Activated CD8-positive, alpha-beta memory T cell treated with anti-CD3 and anti-CD28 coated beads for 1 hour (primary cell): ENCODE measurements at regions not wholly inside any gene's neighbourhood (a gene's known extent, or its start where the extent isn't known, plus 50 kb on each side); places are given as distances from the start of the nearest gene placed in this dataset.
"Not testable (repeated sequence)": the region's sequence is repeated elsewhere in the genome, so short reads cannot be mapped to it uniquely, and the experiment has no call there.

Experiments used
- DNase-seq, 2 donors: peaks; one replicate each; pipeline ENCODE4 v3.0.0-alpha.2; 2020; ENCODE audit warnings: low read depth in 1 of 2; ENCODE audit errors: extremely low read depth in 1 of 2

DNA sequence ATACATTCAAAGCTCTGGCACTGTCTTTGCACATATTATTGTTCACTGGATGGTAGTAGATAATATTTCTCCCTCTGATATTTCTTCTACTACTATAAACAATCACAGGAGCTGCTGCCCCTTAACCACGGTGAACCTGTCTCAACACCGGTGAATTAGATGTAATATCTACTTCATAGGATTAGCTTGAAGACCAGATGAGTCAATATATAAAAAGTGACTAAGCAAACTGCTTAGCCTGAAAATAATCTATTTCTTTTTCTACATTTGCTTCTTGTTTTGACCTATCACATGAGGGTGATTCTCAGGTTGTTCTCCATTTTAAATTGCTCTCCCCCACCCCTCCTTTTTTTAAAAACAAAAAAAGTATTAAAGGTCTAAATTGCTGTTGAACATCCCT, 645.5 kb downstream of the ANKRD50 start:
- DNase-seq = no peak

DNA sequence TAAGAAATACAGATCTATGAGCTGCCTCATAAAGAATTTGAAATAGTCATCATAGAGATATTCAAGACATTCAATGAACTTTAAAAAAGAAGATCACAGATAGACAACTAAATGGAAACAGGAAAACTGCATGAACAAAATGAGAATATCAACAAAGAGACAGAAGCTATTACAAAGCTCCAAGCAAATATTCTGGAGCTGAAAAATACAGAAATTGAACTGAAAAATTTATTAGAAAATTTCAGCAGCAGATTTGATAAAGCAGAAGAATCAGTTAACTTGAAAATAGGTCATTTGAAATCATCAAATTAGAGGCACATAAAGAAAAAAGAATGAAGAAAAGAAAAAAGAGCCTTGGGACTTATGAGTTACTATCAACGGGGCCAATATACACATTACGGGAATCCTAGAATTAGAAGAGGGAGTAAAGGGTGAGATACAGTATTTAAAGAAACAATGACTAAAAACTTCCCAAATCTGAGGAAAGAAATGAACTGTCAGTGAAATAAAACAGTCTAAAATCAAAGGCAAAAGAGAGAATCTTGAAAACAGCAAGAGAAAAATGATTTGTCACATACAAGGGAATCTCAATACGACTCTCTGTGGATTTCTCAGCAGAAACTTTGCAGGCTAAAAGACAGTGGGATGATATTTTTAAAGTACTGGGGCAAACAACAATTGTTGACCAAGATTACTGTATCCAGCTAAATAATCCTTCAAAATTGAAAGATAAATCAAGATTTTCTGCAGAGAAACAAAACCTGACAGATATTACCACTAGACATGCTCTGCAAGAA, 641.6 kb downstream of the ANKRD50 start:
- DNase-seq = no peak

DNA sequence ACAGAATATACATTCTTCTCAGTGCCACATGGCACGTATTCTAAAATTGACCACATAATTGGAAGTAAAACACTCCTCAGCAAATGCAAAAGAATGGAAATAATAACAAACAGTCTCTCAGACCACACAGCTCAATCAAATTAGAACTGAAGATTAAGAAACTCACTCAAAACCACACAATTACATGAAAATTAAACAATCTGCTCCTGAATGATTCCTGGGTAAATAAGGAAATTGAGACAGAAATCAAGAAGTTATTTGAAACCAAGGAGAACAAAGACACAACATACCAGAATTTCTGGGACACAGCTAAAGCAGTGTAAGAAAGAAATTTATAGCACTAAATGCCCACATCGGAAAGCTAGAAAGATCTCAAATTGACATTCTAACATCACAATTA, 637.3 kb downstream of the ANKRD50 start:
- DNase-seq = not testable (repeated sequence)

DNA sequence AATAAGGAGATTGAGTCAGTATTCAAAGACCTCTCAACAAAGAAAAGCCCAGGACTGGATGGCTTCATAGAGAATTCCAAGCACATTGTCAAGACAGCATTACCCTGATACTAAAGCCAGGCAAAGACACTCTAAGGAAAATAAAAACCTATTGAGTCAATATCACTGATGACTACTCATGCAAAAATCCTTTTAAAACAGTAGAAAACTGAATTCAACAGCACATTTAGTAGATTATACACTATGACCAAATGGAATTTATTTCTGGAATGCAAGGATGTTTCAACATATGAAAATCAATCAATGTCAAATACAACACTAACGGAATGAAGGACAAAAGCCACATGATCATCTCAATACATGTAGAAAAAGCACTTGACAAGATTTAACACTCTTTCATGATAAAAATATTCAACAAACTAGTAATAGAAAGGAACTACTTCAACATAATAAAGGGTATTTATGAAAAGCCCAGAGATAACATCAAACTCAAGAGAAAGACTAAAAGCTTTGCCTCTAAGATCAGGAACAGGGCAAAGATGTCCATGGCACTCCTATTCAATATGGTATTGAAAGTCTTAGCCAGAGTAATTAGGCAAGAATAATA, 633.3 kb downstream of the ANKRD50 start:
- DNase-seq = no peak

DNA sequence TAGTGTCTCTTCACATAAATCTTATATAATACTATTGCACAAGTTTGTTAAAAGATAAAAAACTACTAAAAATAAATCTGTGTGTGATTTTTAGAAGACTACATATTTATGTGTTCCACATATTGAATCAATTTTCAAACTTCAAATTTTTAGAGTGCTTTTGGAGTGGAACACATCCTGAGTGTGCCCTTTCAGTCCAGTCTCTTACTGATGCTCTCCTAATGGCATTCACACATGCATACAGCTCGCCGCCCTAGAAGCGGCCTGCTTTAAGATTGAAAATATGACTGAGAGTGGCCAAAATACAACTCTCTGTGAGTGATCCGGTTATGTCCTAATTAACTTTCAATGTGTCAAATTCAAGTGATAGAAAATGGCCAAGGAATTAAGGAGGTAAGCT, 628.8 kb downstream of the ANKRD50 start:
- no peak for DNase-seq

DNA sequence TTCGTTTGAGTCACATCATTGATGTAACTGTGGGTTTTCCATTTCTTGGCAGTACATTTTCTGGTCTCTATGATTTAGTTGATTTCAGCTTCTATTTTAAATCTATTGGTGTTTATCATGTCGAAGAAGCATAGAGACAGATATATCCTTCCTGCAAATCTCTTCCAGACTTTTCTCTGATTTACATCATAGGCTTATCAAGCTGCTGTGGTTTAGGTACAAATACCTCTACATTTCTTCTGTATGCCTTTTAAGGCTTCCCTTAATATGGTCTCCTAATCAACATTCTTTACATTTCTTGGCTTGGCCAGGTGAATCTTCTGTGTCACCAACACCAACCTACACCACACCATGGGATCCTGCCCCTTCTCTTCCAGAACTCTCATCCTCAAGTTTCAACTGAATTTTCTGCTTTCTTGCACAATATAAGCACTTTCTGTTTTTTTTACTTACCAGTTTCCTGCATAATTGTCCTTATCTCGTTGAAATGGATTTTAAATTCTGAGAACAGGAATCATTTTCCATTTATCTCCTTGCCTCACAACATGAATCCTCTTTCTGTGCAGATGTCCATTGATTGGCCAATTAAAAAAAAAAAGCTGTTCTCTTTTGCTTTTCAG, 626.9 kb downstream of the ANKRD50 start:
- no peak for DNase-seq

DNA sequence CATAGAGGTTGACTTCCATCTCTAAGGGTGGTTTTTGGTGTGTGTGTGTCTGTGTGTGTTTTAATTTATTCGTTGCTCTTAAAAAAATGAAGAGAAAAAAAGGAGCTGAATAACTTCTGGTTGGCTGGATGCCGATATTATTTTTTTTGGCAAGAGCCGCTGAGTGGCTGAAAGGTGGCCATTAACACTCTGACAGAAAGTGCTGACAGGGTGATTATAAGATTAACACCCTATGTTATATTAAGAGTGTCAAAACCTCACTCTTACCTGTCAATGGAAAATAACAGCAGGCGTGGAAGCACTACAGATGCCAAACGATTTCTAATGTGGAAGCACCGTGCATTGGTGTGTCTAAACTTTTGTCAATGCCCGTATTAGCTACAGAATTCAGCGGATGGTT, 622.5 kb downstream of the ANKRD50 start:
- DNase-seq = no peak

DNA sequence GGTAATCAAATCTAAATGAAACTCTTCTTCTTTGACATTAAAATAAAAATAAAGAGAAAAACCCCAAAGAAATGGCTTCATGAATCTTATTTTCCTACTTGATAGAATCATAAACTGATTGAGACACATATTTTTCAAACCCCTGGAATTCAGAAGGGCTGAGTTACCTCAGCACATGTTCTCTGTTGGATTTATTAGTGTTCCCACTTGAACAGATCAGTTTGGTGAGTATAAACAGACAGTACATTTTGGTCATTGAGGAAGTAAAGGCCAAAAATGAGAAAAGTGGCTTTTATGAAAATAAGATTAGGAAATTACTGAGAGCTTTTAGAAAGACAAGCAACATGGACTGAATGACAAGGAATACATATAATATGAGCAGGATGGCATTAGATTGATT, 620.4 kb downstream of the ANKRD50 start:
- DNase-seq = no peak

DNA sequence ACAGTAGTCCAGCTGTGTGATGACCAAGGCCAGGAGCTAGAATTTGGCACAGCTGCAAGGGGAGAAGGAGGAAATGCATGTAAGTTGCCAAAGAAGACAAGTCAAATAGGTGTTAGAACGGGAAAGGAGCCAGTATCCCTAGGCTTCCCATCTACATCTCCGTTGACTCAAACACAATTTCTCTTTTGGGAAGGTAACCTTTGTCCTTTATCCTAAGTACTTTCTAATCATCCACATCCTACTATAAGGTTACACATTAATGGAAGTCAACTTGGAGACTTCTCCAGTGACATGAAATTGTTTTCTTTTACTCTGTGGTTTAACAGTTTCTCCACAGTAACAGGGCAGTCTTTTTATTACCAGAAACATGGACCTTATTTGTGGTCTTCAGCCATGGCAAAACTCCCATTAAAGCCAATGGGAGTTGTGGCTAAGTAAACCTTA, 620.0 kb downstream of the ANKRD50 start:
- DNase-seq = no peak

DNA sequence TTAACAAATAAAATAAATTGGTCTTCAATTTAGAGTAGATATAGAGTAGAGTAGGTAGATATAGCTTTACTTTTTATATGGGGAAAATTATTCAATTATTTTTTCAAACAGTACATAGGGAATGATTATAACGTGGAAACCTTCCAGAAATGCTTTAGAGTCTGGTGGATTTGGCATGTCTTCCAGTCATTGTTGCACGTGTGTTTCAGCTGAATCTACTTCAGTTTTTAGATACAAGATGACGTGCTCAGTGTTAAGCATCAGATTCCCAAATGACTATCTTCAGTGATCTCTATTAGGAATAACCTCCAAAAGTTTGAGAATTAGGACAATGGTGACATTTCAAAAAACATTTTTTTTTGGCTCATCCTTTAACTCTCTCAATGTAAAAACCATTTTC, 616.9 kb downstream of the ANKRD50 start:
- no peak for DNase-seq

DNA sequence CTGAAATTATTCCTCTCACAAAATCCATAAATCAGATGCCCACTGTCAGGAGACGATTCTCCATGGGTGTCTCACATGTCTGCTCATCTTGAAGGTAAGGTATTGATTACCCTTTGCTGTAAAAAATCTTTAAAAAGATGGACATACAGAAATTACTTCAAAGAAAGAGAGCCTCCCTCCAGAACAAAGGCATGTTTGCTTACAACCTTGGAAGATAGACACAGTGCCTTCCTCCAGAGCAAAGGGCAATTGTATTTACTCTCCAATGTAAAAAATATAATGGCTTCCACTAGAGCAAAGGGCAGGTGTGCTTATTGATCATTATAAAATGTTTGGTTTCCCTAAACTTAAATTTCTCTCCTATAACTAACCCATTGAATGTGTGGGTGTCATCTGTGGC, 616.2 kb downstream of the ANKRD50 start:
- DNase-seq = no peak

DNA sequence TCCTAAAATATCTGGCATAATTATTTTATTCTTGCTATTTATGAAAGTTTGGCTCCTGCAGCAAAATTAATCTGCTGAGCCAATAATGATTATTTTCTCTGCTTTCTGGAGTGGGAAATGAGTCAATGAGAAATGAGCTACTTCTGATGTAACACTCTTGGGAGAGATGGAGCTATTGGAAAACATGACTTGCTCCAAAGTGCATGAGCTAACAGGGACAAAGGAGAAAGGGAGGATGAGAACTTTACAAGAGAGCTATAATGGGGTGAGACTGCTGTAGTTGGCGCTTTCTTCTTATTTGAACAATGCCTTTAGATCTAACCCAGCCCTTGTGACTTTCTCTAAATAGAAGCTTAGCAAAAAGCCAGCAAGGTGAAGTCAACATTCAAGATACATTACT, 615.1 kb downstream of the ANKRD50 start:
- no peak for DNase-seq

DNA sequence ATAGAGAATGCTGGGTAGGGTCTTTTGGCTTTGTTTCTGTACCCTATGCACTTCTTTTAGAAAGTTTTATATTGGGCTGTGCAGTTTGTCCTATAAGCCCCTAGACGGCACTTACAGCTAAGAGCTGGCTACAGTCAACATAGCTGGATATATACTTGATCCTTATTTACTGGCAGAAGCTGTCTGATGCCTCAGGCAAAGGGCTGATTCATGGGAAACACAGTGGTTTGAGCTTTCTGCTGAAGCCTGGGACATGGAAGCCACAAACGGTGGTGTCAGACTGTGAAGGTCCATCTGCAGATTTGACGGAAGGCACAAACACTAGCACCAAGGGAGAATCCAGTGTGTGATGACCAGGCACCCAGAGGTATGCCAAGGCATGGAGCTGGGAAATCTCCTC, 608.4 kb downstream of the ANKRD50 start:
- no peak for DNase-seq

DNA sequence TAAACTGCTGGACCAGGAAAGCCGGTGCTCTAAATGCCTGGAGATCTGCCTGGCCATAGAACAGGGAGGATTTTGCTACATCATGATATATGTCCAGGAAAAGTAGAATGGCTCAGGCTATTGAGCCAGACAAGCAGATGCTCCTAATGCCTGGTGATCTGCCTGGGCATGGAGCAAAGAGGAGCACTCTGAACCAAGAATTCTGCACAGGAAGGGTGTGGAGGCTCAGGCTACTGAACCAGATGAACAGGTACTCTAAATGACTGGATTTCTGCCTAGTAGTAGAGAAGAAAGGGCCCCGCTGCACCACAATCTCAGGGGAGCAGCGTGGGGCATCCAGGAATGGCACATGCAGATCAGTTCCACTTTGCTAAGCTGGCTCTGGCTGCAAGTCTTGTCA, 607.9 kb downstream of the ANKRD50 start:
- DNase-seq = no peak

DNA sequence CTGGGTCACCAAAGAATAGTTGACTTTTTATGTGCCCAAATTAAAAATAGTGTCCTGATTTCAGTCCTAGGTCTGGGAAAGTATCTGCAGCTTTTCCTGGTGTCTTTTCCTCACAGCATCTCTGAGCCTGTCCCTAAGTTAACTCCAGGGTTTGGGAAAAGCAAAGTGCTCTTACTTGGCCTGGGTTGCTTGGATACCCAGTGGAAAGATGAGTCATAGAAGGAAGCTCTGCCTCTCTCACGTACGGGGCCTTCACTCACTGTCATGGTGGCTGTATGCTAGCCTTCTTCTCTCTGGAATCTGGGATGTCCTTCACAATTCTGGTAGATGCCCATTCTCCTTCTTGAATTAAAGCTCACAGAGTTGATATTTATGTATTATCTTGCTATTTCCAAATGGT, 607.3 kb downstream of the ANKRD50 start:
- DNase-seq = no peak

DNA sequence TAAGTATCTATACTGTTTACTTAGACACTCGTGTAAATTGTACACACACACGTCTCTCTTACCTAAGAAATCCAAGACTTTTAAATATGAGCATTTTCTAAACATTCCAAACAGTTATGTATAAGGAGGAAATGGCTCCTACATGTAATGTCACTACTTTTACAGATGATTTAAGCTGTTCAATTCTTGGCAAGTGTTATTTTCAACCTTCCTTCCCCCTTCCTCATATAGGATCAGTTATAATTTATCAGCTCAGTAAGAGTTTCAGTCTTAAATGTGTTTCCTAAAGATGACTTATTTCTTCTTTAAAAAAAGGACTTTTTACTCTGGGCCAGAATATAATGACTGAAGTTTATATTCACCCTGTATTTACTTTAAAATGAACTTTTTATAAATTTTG, 601.1 kb downstream of the ANKRD50 start:
- DNase-seq = no peak

DNA sequence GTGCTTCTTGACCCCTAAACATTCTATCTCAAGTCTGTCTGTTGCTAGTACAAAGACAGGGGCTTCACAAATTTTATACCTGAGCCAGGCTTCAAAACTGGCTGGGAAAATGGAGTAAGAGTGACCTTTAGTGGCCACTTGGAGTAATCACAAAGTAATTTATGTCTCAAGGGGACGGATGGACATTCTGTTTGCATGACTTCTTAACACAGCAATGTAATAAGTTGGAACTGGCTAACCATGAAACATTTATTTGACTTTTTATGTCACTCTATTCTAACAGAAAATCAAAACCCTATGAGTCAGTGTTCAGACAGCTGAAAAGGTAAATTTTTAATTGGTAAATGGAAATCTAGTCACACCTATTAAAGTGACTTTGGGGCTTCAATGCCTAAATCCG, 600.6 kb downstream of the ANKRD50 start:
- no peak for DNase-seq

DNA sequence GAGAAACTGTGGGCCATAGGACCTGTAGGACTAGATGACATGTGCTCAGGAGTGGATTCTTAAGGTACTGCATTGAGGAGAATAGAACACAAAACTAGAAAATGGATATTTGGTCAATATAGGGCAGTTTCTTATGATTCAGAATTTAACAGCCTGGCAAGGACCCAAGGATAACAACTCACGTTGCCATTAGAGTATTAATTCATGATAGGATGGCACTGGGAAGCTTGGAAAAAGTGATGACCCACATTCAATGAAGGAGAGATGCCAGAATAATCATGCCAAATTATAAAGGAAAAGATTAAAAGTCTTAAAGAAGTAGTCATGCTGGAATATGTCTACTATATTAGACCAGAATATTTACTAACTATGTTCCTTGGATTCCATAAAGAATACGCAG, 594.5 kb downstream of the ANKRD50 start:
- no peak for DNase-seq

DNA sequence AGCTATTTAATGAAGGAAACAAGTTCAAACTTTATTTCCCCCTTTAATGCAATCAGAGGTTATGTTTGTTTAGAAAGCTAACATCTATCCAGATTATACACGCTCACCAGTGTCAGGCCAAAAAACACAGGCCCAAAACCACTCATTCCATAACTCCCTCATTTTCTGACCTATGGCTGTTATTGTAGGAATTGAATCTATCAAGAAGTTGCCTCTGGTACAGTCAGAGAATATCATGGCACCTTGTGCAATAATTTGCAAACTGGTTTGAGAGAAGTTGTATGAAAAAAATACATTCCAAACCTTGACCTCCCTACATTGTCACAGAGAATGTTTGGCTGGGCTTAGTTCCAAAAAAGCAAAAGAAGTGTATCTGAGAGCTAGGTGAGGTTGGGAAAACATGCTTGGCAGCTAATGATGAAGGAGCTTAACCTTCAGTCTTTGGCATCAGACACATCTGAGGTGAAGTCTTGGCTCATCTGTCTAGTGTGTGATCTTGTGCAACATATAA, 591.0 kb downstream of the ANKRD50 start:
- no peak for DNase-seq

DNA sequence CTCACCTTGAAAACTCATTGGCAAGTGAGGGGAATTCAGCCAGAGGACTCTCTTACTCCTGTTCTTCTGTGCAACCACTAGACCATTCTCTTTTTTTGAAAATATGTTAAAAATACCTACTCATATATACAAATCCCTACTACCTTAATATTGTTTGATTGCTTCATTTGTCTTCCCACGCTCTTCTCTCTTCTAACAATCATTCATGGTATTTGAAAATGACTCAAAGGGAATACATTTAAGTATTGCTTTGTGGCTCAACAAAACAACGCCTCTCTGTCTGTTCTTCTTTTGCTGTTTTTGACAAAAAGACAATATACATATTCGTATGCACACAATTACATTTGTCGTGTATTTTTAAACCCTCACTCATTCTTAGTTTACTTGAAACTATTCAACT, 589.4 kb downstream of the ANKRD50 start:
- DNase-seq = no peak

DNA sequence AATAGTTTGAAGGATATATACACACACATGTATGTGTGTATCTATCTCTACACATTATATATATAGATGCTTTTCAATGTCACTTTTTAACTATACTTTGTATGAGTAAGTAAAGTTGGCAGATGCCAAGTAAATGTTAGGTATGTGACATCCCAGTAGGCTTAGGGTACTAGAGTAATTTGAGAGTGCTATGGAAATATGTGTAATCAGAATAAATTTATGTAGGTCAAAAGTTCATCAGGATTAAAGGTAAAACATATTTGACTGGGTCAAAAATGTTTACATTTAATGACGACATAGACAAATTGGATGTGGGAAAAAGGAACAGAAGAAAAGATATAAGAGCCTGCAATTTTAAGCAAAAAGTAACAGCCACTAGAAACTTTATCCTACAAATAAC, 588.8 kb downstream of the ANKRD50 start:
- DNase-seq = no peak

DNA sequence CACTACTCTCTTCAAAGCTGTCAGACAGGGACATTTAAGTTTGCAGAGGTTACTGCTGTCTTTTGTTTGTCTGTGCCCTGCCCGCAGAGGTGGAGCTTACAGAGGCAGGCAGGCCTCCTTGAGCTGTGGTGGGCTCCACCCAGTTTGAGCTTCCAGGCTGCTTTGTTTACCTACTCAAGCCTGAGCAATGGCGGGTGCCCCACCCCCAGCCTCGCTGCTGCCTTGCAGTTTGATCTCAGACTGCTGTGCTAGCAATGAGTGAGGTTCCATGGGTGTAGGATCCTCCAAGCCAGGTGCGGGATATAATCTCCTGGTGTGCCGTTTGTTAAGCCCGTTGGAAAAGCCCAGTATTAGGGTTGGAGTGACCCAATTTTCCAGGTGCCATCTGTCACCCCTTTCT, 581.2 kb downstream of the ANKRD50 start:
- DNase-seq = not testable (repeated sequence)
